ENCODE measurements at regions not wholly inside any gene's neighbourhood (a gene's known extent, or its start where the extent isn't known, plus 50 kb on each side); places are given as distances from the start of the nearest gene placed in this dataset.
A peak's percentile ranks its signal among the peaks of the same experiment; 100 is the strongest.
"Not testable (repeated sequence)": the region's sequence is repeated elsewhere in the genome, so short reads cannot be mapped to it uniquely, and the experiment has no call there.

DNA sequence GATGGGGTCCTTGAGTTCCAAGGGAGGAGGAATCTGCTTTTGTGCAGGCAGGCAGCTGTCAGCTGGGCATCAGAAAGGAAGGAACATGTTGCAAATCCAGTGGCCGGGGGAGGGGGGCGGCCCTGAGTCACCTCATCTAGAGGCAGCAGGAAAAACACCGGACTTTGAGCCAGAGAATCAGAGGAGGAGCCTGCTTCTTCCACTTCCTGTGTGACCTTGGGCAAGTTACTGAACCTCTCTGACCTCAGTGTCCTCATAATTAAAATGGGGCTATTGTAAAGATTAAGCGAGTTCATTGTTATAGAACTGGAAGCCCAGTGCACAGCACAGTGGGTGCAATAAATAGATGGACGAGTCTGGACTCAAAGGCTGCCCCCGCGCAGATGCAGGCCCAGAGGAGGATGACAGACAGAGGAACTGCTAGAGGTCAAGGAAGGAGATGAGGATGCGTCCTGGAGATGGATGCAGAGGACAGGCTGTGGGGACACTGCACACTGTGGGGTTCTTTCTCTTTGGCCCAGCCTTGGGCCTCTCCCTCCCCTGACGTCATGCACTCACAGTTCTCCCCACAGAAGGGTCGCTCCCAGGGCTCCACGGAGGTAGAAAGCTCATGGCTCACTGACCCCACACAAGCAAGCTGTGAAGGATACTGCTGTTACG is 714.3 kb downstream of the MATN1 start:
- no peak for DNase-seq

- no peak for DNase-seq
Measured at GRCh38 chr1:30008372-30008997, 714.9 kb downstream of the MATN1 start.

- no peak for DNase-seq
Measured at GRCh38 chr1:30005972-30006619, 717.3 kb downstream of the MATN1 start.

DNA sequence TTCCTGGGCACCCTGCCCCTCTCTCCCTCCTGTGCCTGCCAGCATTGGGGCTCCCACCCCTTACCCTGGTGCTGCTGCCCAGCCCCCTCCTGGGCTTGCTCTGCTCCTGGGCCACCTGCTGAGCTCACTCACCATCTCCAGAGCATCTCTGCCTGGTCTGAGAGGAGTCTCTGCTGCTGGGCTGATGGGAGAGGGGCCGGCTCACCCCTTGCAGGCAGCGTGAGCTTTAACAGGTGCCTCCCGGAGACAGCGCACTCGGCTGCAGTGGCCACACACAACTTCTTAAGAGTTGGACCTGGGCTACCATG is 721.7 kb downstream of the MATN1 start:
- no peak for DNase-seq

DNA sequence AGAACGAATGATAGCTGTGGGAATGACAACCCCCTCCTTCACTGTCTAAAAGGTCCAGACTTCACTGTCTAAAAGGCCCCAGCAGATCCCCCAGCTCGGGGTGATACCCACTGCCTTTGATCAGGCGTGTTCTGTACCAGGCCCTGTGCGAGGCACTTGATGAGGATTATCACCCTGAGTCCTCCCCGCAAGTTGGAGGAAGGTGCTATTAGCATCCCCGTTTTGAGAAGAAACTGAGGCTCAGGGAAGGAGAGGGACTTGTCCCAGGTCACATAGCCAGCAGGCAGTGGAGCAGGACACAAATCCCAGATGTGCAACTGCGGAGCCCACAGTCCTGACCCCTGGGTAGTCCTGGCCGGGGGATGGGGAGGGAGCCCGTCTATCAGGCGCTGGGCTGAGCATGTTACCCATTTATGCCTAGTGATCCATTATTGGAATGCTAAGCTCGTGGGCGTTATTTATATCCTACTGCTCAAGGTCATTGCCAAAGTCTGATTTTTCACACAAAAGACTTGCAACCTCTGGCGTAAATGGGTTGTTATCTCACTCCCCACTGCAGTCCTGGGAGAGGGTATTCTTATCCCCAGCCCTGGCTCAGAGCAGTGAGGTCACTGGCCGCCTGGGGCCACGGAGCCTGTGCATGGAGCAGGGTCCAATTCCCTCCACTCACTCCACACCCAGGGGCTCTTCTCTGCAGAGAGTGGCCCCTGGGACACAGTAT is 722.2 kb downstream of the MATN1 start:
- no peak for DNase-seq

DNA sequence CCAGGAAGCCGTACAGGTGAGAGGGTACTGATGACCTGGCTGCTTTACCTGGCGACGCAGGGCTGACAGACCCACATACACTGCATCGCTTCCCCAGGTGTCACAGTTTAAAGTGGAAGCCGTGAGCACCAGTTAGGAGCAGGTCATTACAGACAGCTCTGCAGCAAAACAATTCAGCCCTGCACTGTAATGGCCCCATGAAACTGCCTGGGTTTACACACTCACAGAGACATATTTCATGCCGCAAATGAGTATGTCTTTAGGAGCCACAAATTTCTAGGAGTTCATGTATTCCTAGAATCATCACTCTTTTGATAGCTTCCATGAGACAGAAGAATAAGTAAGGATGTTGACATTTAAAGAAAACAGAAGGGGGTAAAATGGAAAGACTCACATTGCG is 723.1 kb downstream of the MATN1 start:
- DNase-seq = no peak

DNA sequence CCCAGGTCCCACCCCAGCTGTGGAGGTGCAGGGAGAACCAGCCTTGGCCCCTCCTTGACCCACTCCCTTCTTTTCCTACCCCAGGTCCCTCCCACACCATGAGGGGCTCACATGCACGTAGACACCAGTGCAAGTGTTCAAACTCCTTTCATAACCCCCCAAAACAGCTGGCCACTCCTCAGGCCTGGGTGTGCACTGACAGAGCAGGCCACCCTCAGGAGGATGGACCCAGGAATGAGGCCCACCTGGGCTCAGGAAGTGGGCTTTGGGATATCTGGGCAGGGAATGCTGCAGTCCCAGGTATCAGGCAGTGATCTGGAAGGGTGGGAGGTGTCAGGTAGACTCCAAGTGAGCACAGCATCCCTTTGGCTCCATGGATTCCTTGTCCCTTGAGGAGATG is 723.8 kb downstream of the MATN1 start:
- no peak for DNase-seq

DNA sequence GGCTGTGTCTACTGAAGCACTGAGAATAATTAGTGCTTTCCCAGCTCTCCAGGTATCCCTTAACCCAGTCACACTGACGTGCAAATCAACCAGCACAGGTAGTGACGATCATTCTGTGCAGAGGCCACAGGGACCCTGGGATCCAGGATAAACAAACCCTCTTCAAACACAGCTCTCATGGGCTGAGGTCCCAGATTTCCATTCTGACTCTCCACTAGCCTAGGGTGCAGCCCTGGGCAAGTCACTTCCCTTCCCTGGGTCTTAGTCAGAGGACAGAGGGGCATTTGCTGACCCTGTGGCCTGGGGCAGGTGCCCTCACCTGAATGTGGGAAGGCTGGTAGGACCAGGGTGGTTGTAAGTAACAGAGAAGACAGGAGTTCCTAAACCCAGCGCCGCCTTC is 724.7 kb downstream of the MATN1 start:
- no peak for DNase-seq

- not testable (repeated sequence) for DNase-seq
Measured at GRCh38 chr1:29997818-29998217, 725.6 kb downstream of the MATN1 start.

- DNase-seq = no peak
Measured at GRCh38 chr1:29993950-29994349, 729.4 kb downstream of the MATN1 start.

- DNase-seq = no peak
Measured at GRCh38 chr1:29991815-29992214, 731.6 kb downstream of the MATN1 start.

- no peak for DNase-seq
Measured at GRCh38 chr1:29991025-29991424, 732.4 kb downstream of the MATN1 start.

DNA sequence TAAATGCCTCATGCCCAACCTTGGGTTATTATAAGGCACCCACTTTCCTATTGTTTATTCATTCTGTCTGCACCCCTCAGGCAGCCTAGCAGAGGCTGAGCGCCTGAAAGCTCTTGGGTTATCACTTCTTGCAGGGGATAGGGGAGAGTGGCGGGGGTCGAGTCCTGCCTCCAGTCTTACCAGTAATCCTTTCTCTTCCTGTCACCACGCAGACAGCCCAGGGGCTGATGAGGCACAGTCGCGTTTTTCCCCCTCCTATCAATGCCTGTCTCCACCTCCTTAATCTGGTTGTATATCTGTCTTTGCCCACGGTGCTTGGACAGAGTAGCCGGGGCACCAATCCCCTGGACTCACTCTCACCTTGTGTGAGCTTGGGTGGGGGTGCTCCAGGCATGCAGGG is 733.1 kb downstream of the MATN1 start:
- no peak for DNase-seq

- DNase-seq = no peak
Measured at GRCh38 chr1:29986986-29987385, 736.4 kb downstream of the MATN1 start.

GRCh38 chr1:29985606-29985945 is 737.8 kb downstream of the MATN1 start:
- DNase-seq = peak; percentile 74

GRCh38 chr1:29984862-29985605 is 738.4 kb downstream of the MATN1 start:
- no peak for DNase-seq

- DNase-seq = peak; percentile 90
Measured at GRCh38 chr1:29984166-29984861, 739.1 kb downstream of the MATN1 start.

GRCh38 chr1:29983321-29983720 is 740.1 kb downstream of the MATN1 start:
- no peak for DNase-seq

- no peak for DNase-seq
Measured at GRCh38 chr1:29981586-29982239, 741.7 kb downstream of the MATN1 start.

DNA sequence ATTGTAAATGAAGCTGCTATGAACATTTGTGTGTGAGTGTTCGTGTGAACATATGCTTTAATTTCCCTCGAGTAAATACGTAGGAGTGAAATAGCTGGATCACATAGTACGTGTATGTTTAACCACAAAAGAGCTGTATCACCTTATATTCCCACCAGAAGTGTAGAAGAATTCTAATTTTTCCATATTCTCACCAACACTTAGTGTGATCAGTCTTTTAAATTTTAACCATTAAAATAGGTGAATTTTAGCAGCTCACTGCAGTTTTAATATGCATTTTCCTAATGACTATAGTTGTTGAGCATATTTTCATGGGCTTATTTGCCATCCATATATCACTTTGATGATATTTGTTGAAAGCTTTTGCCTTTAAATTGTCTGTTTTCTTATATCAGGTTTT is 741.2 kb downstream of the PTPRU start:
- no peak for DNase-seq

GRCh38 chr1:29975036-29975694 is 738.8 kb downstream of the PTPRU start:
- no peak for DNase-seq

DNA sequence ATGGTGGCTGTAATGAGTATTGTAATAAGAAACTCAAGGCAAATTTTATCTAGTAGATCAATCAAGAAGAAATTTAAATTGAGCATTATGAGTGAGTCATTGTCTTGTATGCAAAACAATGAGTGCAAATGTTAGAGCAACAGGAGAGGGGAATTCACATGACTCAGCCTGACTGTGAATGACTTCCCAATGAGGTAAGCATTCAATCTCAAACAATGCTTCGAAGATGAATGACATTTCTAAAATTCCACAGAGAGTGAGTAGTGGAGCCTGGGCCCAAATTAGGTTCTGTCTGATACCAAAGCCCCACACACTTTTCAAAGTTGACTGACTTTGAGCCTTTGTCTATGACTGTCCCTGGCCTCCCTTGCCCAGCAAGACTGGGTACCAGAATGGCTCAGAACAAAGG is 738.0 kb downstream of the PTPRU start:
- no peak for DNase-seq
